ENCODE measurements at regions not wholly inside any gene's neighbourhood (a gene's known extent, or its start where the extent isn't known, plus 50 kb on each side); places are given as distances from the start of the nearest gene placed in this dataset.

GRCh38 chr3:128555098-128555825 is 62.3 kb upstream of the GATA2 start (continued):
- TF ChIP-seq POLR2A (IDR thresholded peaks at IDR 0.05; ENCODE audit: low read depth, low read length) = no peak

GRCh38 chr3:128554465-128555097 is 61.6 kb upstream of the GATA2 start:
- RAD21 ChIA-PET (ENCODE audit: unreplicated experiment) = no interaction called here
- peaks cover 4 to 5% of the 10 kb centered on the region in 2 experiments for H3K27me3 ChIP-seq (replicated peaks in 1 of 2; ENCODE audit: control insufficient read depth in 2 of 2, insufficient read depth in 2 of 2, low read length in 1 of 2)
- ATAC-seq (no peak), DNase-seq (ENCODE audit: low read depth, low spot score) (no peak), FAIRE-seq (no peak)
- POLR2A ChIA-PET = no interaction called here
- H3K9ac ChIP-seq (ENCODE audit: control insufficient read depth, insufficient read depth, low read length) = no peak overlapping the region
- no peak overlapping the region for H3K4me2 ChIP-seq (ENCODE audit: control insufficient read depth, insufficient read depth)
- H3K27ac ChIP-seq (ENCODE audit: control insufficient read depth, insufficient read depth) = no peak overlapping the region
- no peak overlapping the region for H3K4me3 ChIP-seq
- SMC1A ChIA-PET (ENCODE audit: uncharacterized antibody, unreplicated experiment) = no interaction called here
- H3K9me3 ChIP-seq (replicated peaks; ENCODE audit: control insufficient read depth, insufficient read depth, low read length) = peaks cover 2% of the 10 kb centered on the region; the same call in 2 of the 3 replicates
- no peaks in the 10 kb centered on the region for H3K4me1 ChIP-seq (ENCODE audit: control insufficient read depth, insufficient read depth, low read length)
- 53% methylated on average over 28 of the region's 28 CpGs for WGBS (ENCODE audit: insufficient coverage, insufficient replicate concordance, low lambda C conversion rate, missing lambda C conversion rate)
- H3K79me2 ChIP-seq (ENCODE audit: control insufficient read depth, insufficient read depth, low read length) = no peaks in the 10 kb centered on the region
- no peaks in the 10 kb centered on the region for H3K36me3 ChIP-seq (ENCODE audit: control insufficient read depth in 2 of 2, insufficient read depth in 2 of 2, low read length in 1 of 2)
- intact Hi-C loops (cut with micrococcal nuclease; ENCODE audit: unreplicated experiment) (no loop called here), in situ Hi-C loops (cut with MboI) (no loop called here)
- no peak overlapping the region for H2AFZ ChIP-seq (ENCODE audit: control insufficient read depth, low read depth, low read length)
- no peaks in the 10 kb centered on the region for H4K20me1 ChIP-seq (ENCODE audit: control insufficient read depth, insufficient read depth)
- CTCF ChIA-PET = no interaction called here
- no TSS peak for BruUV-seq (replicated peaks)
- TF ChIP-seq HCFC1 (IDR thresholded peaks at IDR 0.05; ENCODE audit: low read length) (no peak), MLLT1 (IDR thresholded peaks at IDR 0.05) (no peak), TCF7 (IDR thresholded peaks at IDR 0.05; ENCODE audit: borderline replicate concordance) (no peak), CEBPB (IDR thresholded peaks at IDR 0.05; ENCODE audit: borderline replicate concordance in 1 of 2, low read depth in 2 of 2, low read length in 2 of 2) (no peak), ZBED1 (IDR thresholded peaks at IDR 0.05; ENCODE audit: borderline replicate concordance) (no peak), SREBF2 (IDR thresholded peaks at IDR 0.05; ENCODE audit: low read length) (no peak), ATF3 (IDR thresholded peaks at IDR 0.05; ENCODE audit: borderline replicate concordance, extremely low read depth, low read depth, low read length) (no peak), ZBTB40 (IDR thresholded peaks at IDR 0.05; ENCODE audit: borderline replicate concordance) (no peak), IKZF2 (IDR thresholded peaks at IDR 0.05) (no peak), BMI1 (IDR thresholded peaks at IDR 0.05; ENCODE audit: borderline replicate concordance) (no peak), SPI1 (IDR thresholded peaks at IDR 0.05; ENCODE audit: borderline replicate concordance, insufficient read depth, low read depth, low read length) (no peak), USF2 (IDR thresholded peaks at IDR 0.05; ENCODE audit: borderline replicate concordance, low read depth, low read length) (no peak), PML (IDR thresholded peaks at IDR 0.05; ENCODE audit: low read length) (no peak), POLR2AphosphoS2 (IDR thresholded peaks at IDR 0.05; ENCODE audit: low read depth, low read length) (no peak), ZNF622 (IDR thresholded peaks at IDR 0.05) (no peak), RAD21 (IDR thresholded peaks at IDR 0.05; ENCODE audit: insufficient read depth, low read depth, low read length) (no peak)
